Type B pancreatic cell (in vitro differentiated cells): ENCODE measurements at regions not wholly inside any gene's neighbourhood (a gene's known extent, or its start where the extent isn't known, plus 50 kb on each side); places are given as distances from the start of the nearest gene placed in this dataset.

Experiments used
- DNase-seq: peaks from one replicate; pipeline ENCODE4 v3.0.0; 2021; ENCODE audit warnings: mixed read lengths; ENCODE audit not compliant: unreplicated experiment; ENCODE audit errors: extremely low spot score
- H3K27ac Mint-ChIP-seq: 2 replicates; pipeline ENCODE4 v1.8.0; 2021; ENCODE audit warnings: mild to moderate bottlenecking, mixed read lengths
- H3K27me3 Mint-ChIP-seq: 2 replicates; pipeline ENCODE4 v1.8.0; 2021; ENCODE audit warnings: mixed read lengths
- H3K36me3 Mint-ChIP-seq: 2 replicates; pipeline ENCODE4 v1.8.0; 2021; ENCODE audit warnings: mixed read lengths
- H3K4me1 Mint-ChIP-seq: one replicate; pipeline ENCODE4 v1.8.0; 2021; ENCODE audit warnings: mixed read lengths; ENCODE audit not compliant: unreplicated experiment
- H3K4me3 Mint-ChIP-seq: 2 replicates; pipeline ENCODE4 v1.8.0; 2021; ENCODE audit warnings: mild to moderate bottlenecking, mixed read lengths
- H3K9me3 Mint-ChIP-seq: 2 replicates; pipeline ENCODE4 v1.8.0; 2021; ENCODE audit warnings: mixed read lengths
- TF ChIP-seq, protein P1 (sequence below): fragments of 200-600 bp; sonication (generic); conservative IDR thresholded peaks from 2 replicates; pipeline ENCODE4 v1.5.0; 2021; ENCODE audit warnings: antibody characterized with exemption, mild to moderate bottlenecking

DNA sequence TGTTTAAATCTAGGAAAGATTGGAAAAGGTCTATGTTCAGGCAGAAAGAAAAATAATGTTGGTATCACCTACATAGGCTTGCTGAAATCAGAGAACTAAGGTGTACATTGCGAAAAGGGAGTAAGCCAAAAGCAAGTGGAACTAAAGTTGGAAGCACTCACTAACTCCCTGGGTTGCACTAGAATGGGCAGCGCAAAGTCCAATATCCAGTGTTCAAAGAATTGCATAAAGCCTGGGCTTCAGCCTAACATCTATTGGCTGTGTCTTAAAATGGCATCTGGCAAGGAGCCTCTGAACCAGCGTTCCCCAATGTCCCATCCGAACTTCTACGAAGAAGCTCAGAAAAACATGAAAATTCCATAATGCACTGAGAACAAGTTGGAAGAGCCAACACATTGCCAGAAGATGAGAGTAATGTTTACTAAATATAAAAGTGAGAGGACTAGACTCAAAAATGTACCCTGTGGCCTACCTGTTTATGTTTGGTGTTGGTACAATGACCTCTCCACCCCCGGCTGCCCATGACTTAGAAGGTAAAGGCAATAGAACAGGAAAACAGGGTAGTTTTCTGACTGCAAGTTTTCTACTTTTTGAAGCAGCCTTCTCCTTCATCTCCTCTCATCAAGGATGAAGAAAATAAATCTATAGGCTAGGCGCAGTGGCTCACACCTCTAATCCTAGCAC lies 275.9 kb upstream of the GHITM start:
- H3K27ac Mint-ChIP-seq, result no peak overlapping the region
- no peak for DNase-seq
- H3K4me1 Mint-ChIP-seq, result no peaks in the 10 kb centered on the region
- H3K4me3 Mint-ChIP-seq, result no peak overlapping the region
- TF ChIP-seq, protein P1, sequence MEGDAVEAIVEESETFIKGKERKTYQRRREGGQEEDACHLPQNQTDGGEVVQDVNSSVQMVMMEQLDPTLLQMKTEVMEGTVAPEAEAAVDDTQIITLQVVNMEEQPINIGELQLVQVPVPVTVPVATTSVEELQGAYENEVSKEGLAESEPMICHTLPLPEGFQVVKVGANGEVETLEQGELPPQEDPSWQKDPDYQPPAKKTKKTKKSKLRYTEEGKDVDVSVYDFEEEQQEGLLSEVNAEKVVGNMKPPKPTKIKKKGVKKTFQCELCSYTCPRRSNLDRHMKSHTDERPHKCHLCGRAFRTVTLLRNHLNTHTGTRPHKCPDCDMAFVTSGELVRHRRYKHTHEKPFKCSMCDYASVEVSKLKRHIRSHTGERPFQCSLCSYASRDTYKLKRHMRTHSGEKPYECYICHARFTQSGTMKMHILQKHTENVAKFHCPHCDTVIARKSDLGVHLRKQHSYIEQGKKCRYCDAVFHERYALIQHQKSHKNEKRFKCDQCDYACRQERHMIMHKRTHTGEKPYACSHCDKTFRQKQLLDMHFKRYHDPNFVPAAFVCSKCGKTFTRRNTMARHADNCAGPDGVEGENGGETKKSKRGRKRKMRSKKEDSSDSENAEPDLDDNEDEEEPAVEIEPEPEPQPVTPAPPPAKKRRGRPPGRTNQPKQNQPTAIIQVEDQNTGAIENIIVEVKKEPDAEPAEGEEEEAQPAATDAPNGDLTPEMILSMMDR, result no peak
- peaks cover 3% of the 10 kb centered on the region for H3K27me3 Mint-ChIP-seq
- no peaks in the 10 kb centered on the region for H3K36me3 Mint-ChIP-seq
- peaks cover 10% of the 10 kb centered on the region for H3K9me3 Mint-ChIP-seq

DNA sequence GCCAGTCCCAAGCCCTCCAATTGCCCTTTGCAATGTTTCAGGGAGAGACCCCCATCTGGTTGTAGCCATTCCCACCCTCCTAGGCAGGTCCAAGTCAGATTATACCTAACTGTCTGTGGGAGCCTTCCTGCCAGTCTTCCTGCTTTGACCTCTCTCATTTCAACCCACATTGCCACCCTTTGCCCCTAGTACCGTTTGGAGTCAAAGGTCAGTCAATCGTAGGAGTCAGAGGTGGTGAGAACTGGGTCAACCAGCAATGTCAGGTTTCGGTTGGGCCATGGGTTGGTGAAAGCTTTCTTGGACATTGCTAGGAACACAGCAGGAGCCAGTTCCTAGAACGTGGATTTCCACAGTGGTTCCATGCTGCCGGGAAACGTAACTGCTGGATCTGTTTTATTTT lies 269.4 kb upstream of the GHITM start:
- no peak overlapping the region for H3K4me3 Mint-ChIP-seq
- peaks cover 7% of the 10 kb centered on the region for H3K27me3 Mint-ChIP-seq
- no peak overlapping the region for H3K27ac Mint-ChIP-seq
- DNase-seq, result no peak
- peaks cover 7% of the 10 kb centered on the region for H3K4me1 Mint-ChIP-seq
- H3K9me3 Mint-ChIP-seq, result no peaks in the 10 kb centered on the region
- TF ChIP-seq, protein P1, result no peak
- H3K36me3 Mint-ChIP-seq, result no peaks in the 10 kb centered on the region

DNA sequence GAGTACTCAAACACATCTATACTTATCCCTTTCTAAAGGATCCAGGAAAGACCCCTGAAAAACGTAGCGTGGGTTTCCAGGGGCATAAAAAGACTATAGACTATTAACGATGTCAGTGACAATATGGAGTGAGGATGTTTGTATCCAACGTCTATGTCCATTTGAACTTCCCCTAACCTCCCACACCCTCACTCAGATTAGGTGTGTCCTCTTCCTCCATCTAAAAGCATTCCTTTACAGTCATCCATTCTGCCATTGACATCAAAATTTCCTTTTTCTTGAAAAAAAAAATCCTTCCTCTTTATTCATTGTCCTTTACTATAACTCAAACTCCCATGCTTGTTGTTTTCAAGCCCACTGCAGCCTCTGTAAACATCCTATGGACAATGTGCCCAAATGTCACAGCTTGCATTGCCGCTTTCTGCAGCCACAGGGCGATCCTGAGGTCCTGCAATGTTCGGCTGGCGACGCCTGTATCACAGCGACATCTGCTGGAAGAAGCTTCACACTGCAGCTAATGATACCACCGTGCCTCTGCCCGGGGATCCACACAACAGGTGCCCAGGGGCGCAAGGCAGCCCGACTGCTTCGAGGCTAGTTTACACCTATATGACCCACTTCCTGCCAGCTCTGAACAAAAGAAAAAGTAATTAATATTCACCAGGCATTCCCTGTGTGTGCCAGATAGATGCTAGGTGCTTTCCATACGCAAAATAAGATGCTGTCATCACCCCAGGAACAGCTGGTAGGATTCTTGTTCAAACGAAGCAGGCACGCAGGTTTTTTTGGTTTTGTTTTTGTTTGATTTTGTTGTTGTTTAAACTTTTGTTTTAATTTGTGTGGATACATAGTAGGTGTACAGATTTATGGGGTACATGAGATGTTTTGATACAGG lies 267.9 kb upstream of the GHITM start:
- Mint-ChIP-seq H3K27me3 (peaks cover 11% of the 10 kb centered on the region), H3K36me3 (no peaks in the 10 kb centered on the region), H3K4me3 (no peak overlapping the region), H3K4me1 (peaks cover 7% of the 10 kb centered on the region), H3K9me3 (no peaks in the 10 kb centered on the region), H3K27ac (no peak overlapping the region)
- peak; percentile 80 for DNase-seq
- TF ChIP-seq, protein P1, result peak; percentile 97

DNA sequence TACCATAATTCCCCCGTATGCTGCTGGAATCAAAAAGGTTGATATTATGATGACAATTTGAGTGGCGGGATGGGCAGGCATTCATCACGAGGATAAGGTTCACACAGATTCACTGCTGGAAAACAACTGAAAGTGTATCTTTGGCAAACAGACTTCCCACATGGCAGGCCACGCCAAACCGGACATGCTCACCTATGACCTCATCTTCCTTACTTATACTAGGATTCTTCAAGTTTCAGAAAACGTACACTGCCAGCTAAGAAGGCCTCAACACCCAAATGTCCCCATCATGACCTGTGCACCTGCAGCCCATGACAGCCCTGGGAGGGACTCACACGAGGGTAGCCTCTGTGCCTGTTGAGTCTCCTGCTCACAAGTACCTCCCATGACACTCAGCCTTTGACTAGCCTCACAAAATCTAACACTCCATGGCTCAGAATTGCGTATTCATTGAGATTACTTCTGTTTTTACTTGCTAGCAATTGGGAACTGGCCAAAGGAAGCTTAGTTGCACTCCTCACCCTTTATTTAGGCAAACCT lies 259.0 kb upstream of the GHITM start:
- TF ChIP-seq, protein P1, result no peak
- peaks cover 7% of the 10 kb centered on the region for H3K27me3 Mint-ChIP-seq
- no peak for DNase-seq
- H3K9me3 Mint-ChIP-seq, result no peaks in the 10 kb centered on the region
- no peaks in the 10 kb centered on the region for H3K4me1 Mint-ChIP-seq
- H3K27ac Mint-ChIP-seq, result no peak overlapping the region
- H3K36me3 Mint-ChIP-seq, result no peaks in the 10 kb centered on the region
- H3K4me3 Mint-ChIP-seq, result no peak overlapping the region

DNA sequence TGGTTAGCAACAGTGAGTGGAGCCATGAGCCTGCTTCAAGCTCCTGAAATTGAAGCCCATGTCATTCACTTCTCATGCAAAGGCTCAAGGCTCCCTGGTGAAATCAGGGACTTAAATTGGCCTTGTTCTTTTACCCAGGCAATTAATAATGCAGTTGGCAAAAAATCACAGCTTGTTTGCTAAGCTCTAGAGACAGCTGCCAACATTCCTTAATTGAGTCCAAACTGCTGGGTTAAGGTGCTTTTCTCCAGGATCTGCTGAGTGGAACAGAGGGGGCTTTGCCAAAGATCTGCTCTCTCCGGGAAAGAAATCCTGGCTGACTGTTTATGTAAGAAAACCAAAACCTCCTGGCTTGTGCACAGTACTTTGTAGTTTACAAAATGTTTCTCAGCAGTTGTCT lies 257.6 kb upstream of the GHITM start:
- no peaks in the 10 kb centered on the region for H3K36me3 Mint-ChIP-seq
- TF ChIP-seq, protein P1, result no peak

More for the DNA sequence above, 257.6 kb upstream of the GHITM start:
- H3K27me3 Mint-ChIP-seq, result peaks cover 3% of the 10 kb centered on the region
- no peak overlapping the region for H3K27ac Mint-ChIP-seq
- no peaks in the 10 kb centered on the region for H3K4me1 Mint-ChIP-seq
- H3K4me3 Mint-ChIP-seq, result no peak overlapping the region
- H3K9me3 Mint-ChIP-seq, result no peaks in the 10 kb centered on the region
- DNase-seq, result no peak
